UCSD-AML1 (cell line): ENCODE measurements at regions not wholly inside any gene's neighbourhood (a gene's known extent, or its start where the extent isn't known, plus 50 kb on each side); places are given as distances from the start of the nearest gene placed in this dataset.

Source experiments
- DNase-seq: peaks from one replicate; lab custom pipeline; 2025; ENCODE audit not compliant: unreplicated experiment; lab: John Stamatoyannopoulos, UW

- no peak for DNase-seq
Measured at GRCh38 chr12:115710104-115710564, 567.4 kb downstream of the MED13L start.

GRCh38 chr12:115709540-115710011 lies 567.9 kb downstream of the MED13L start:
- DNase-seq = no peak

GRCh38 chr12:115708801-115709200 lies 568.7 kb downstream of the MED13L start:
- DNase-seq = no peak

GRCh38 chr12:115700896-115701465 lies 576.5 kb downstream of the MED13L start:
- no peak for DNase-seq

- DNase-seq = no peak
Measured at GRCh38 chr12:115700081-115700480, 577.4 kb downstream of the MED13L start.

- no peak for DNase-seq
Measured at GRCh38 chr12:115698257-115698656, 579.2 kb downstream of the MED13L start.

GRCh38 chr12:115697340-115697739 lies 580.2 kb downstream of the MED13L start:
- DNase-seq = no peak

- no peak for DNase-seq
Measured at GRCh38 chr12:115694564-115694963, 582.9 kb downstream of the MED13L start.

GRCh38 chr12:115693970-115694369 lies 583.5 kb downstream of the MED13L start:
- DNase-seq = no peak

- no peak for DNase-seq
Measured at GRCh38 chr12:115691123-115691522, 586.4 kb downstream of the MED13L start.

- DNase-seq = no peak
Measured at GRCh38 chr12:115687094-115687493, 590.4 kb downstream of the MED13L start.

- DNase-seq = no peak
Measured at GRCh38 chr12:115683240-115683780, 594.2 kb downstream of the MED13L start.

GRCh38 chr12:115680967-115681366 lies 596.5 kb downstream of the MED13L start:
- DNase-seq = no peak

GRCh38 chr12:115672506-115673080 lies 604.9 kb downstream of the MED13L start:
- no peak for DNase-seq

GRCh38 chr12:115672086-115672485 lies 605.4 kb downstream of the MED13L start:
- no peak for DNase-seq

- no peak for DNase-seq
Measured at GRCh38 chr12:115670869-115671268, 606.6 kb downstream of the MED13L start.

- no peak for DNase-seq
Measured at GRCh38 chr12:115667116-115667515, 610.4 kb downstream of the MED13L start.

GRCh38 chr12:115666168-115666567 lies 611.3 kb downstream of the MED13L start:
- no peak for DNase-seq

- no peak for DNase-seq
Measured at GRCh38 chr12:115661112-115661511, 616.4 kb downstream of the MED13L start.

- DNase-seq = no peak
Measured at GRCh38 chr12:115660211-115660805, 617.2 kb downstream of the MED13L start.

GRCh38 chr12:115659422-115659821 lies 618.1 kb downstream of the MED13L start:
- DNase-seq = no peak
